ENCODE measurements at regions not wholly inside any gene's neighbourhood (a gene's known extent, or its start where the extent isn't known, plus 50 kb on each side); places are given as distances from the start of the nearest gene placed in this dataset.
"Not testable (repeated sequence)": the region's sequence is repeated elsewhere in the genome, so short reads cannot be mapped to it uniquely, and the experiment has no call there.

DNA sequence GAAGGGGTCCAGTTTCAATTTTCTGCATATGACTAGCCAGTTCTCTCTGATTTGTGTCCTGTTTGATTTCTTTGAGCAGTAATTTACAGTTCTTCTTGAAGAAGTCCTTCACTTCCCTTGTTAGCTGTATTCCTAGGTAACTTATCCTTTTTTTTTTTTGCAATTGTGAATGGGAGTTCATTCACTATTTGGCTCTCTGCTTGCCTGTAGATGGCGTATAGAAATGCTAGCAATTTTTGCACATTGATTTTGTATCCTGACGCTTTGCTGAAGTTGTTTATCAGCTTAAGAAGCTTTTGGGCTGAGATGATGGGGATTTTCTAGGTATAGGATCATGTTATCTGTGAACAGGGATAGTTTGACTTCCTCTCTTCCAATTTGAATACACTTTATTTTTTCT is 77.6 kb upstream of the NID2 start:
- FAIRE-seq: no peak
- H2AFZ ChIP-seq (ENCODE audit: control insufficient read depth, low read length): no peak overlapping the region
- peaks cover 7% of the 10 kb centered on the region for H3K27me3 ChIP-seq (ENCODE audit: control insufficient read depth, extremely low read depth, insufficient read depth, low read length)
- dilution Hi-C loops (cut with MboI; ENCODE audit: extremely low pct_ligation_motif_present, low sequenced_read_pairs): no loop called here
- no peak overlapping the region for H3K27ac ChIP-seq (ENCODE audit: control insufficient read depth, insufficient read depth, low read length)
- no peaks in the 10 kb centered on the region for H3K4me1 ChIP-seq (ENCODE audit: control insufficient read depth, extremely low read depth, insufficient read depth, low read length)
- no peak for DNase-seq (ENCODE audit: low read depth, low spot score)
- H3K36me3 ChIP-seq (ENCODE audit: control insufficient read depth in 2 of 2, extremely low read depth in 1 of 2, insufficient read depth in 2 of 2, low read length in 2 of 2): no peaks in the 10 kb centered on the region
- H3K9me1 ChIP-seq (ENCODE audit: control insufficient read depth, extremely low read depth, insufficient read depth, low read length): no peaks in the 10 kb centered on the region
- no peaks in the 10 kb centered on the region for H3K9me3 ChIP-seq (ENCODE audit: control insufficient read depth, low read depth, low read length)
- H3K4me3 ChIP-seq (ENCODE audit: control insufficient read depth in 2 of 3, extremely low read depth in 1 of 3, insufficient read depth in 2 of 3, low read depth in 1 of 3, low read length in 3 of 3): no peak overlapping the region
- H3K79me2 ChIP-seq (ENCODE audit: control insufficient read depth, insufficient read depth, low read length): no peaks in the 10 kb centered on the region
- no peak overlapping the region for H3K9ac ChIP-seq (ENCODE audit: control insufficient read depth, extremely low read depth, insufficient read depth, low read length)
- H3K4me2 ChIP-seq (ENCODE audit: control insufficient read depth, extremely low read depth, insufficient read depth, low read depth, low read length): no peak overlapping the region
- TF ChIP-seq EZH2 (IDR thresholded peaks at IDR 0.05; ENCODE audit: low read length): no peak
- TF ChIP-seq, protein P1, sequence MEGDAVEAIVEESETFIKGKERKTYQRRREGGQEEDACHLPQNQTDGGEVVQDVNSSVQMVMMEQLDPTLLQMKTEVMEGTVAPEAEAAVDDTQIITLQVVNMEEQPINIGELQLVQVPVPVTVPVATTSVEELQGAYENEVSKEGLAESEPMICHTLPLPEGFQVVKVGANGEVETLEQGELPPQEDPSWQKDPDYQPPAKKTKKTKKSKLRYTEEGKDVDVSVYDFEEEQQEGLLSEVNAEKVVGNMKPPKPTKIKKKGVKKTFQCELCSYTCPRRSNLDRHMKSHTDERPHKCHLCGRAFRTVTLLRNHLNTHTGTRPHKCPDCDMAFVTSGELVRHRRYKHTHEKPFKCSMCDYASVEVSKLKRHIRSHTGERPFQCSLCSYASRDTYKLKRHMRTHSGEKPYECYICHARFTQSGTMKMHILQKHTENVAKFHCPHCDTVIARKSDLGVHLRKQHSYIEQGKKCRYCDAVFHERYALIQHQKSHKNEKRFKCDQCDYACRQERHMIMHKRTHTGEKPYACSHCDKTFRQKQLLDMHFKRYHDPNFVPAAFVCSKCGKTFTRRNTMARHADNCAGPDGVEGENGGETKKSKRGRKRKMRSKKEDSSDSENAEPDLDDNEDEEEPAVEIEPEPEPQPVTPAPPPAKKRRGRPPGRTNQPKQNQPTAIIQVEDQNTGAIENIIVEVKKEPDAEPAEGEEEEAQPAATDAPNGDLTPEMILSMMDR (optimal IDR thresholded peaks at IDR 0.05 in 1 of 3, IDR thresholded peaks at IDR 0.05 in 1 of 3, conservative IDR thresholded peaks at IDR 0.05 in 1 of 3; ENCODE audit: extremely low read depth in 1 of 3, insufficient read depth in 2 of 3, low read length in 3 of 3): no peak
- no peaks in the 10 kb centered on the region for H4K20me1 ChIP-seq (ENCODE audit: control insufficient read depth, extremely low read depth, insufficient read depth, low read length)

DNA sequence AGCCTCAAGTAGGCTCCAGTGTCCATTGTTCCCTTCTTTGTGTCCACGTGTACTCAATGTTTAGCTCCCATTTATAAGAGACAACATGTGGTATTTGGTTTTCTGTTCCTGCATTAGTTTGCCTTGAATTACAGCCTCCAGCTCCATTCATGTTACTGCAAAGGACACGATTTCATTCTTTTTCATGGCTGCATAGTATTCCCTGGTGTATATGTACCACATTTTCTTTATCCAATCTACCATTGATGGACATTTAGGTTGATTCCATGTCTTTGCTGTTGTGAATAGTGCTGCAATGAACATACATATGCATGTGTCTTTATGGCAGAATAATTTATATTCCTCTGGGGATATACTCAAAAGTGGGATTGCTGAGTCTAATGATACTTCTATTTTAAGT is 75.2 kb upstream of the NID2 start:
- H3K36me3 ChIP-seq (ENCODE audit: control insufficient read depth in 2 of 2, extremely low read depth in 1 of 2, insufficient read depth in 2 of 2, low read length in 2 of 2); H2AFZ ChIP-seq (ENCODE audit: control insufficient read depth, low read length); H3K4me3 ChIP-seq (ENCODE audit: control insufficient read depth in 2 of 3, extremely low read depth in 1 of 3, insufficient read depth in 2 of 3, low read depth in 1 of 3, low read length in 3 of 3); FAIRE-seq; H3K4me2 ChIP-seq (ENCODE audit: control insufficient read depth, extremely low read depth, insufficient read depth, low read depth, low read length); H3K27me3 ChIP-seq (ENCODE audit: control insufficient read depth, extremely low read depth, insufficient read depth, low read length); H3K79me2 ChIP-seq (ENCODE audit: control insufficient read depth, insufficient read depth, low read length); dilution Hi-C loops (cut with MboI; ENCODE audit: extremely low pct_ligation_motif_present, low sequenced_read_pairs); H3K9me3 ChIP-seq (ENCODE audit: control insufficient read depth, low read depth, low read length); DNase-seq (ENCODE audit: low read depth, low spot score); H3K9me1 ChIP-seq (ENCODE audit: control insufficient read depth, extremely low read depth, insufficient read depth, low read length); H3K4me1 ChIP-seq (ENCODE audit: control insufficient read depth, extremely low read depth, insufficient read depth, low read length); H3K9ac ChIP-seq (ENCODE audit: control insufficient read depth, extremely low read depth, insufficient read depth, low read length); H4K20me1 ChIP-seq (ENCODE audit: control insufficient read depth, extremely low read depth, insufficient read depth, low read length); H3K27ac ChIP-seq (ENCODE audit: control insufficient read depth, insufficient read depth, low read length): not testable (repeated sequence)

DNA sequence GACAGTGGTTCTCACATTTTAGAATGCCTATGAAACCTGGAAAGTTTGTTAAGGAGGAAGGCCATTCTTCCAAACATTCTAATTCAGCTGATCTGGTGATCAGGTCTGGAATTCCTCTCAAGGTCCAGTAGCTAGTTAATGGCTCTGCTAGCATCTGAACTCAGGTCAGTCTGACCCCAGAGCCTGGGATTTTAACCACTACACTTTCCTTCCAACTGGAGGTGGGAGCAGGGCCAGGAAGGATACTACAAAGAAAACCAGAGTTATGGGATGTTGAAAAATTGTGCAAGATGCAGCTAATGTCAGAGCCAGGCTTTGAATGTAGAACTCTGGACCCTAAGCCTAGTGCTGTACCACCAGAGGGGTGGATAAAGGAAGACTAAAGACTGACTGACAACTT is 73.6 kb upstream of the NID2 start:
- Histone ChIP-seq H3K4me2 (ENCODE audit: control insufficient read depth, extremely low read depth, insufficient read depth, low read depth, low read length) (no peak overlapping the region), H3K9me1 (ENCODE audit: control insufficient read depth, extremely low read depth, insufficient read depth, low read length) (no peaks in the 10 kb centered on the region), H3K9ac (ENCODE audit: control insufficient read depth, extremely low read depth, insufficient read depth, low read length) (no peak overlapping the region), H3K9me3 (ENCODE audit: control insufficient read depth, low read depth, low read length) (no peaks in the 10 kb centered on the region), H3K27me3 (ENCODE audit: control insufficient read depth, extremely low read depth, insufficient read depth, low read length) (no peaks in the 10 kb centered on the region), H3K4me1 (ENCODE audit: control insufficient read depth, extremely low read depth, insufficient read depth, low read length) (no peaks in the 10 kb centered on the region), H2AFZ (ENCODE audit: control insufficient read depth, low read length) (no peak overlapping the region), H3K4me3 (ENCODE audit: control insufficient read depth in 2 of 3, extremely low read depth in 1 of 3, insufficient read depth in 2 of 3, low read depth in 1 of 3, low read length in 3 of 3) (no peak overlapping the region), H3K79me2 (ENCODE audit: control insufficient read depth, insufficient read depth, low read length) (no peaks in the 10 kb centered on the region), H3K27ac (ENCODE audit: control insufficient read depth, insufficient read depth, low read length) (no peak overlapping the region), H4K20me1 (ENCODE audit: control insufficient read depth, extremely low read depth, insufficient read depth, low read length) (no peaks in the 10 kb centered on the region), H3K36me3 (ENCODE audit: control insufficient read depth in 2 of 2, extremely low read depth in 1 of 2, insufficient read depth in 2 of 2, low read length in 2 of 2) (no peaks in the 10 kb centered on the region)
- TF ChIP-seq EZH2 (IDR thresholded peaks at IDR 0.05; ENCODE audit: low read length): no peak
- TF ChIP-seq, protein P1 (optimal IDR thresholded peaks at IDR 0.05 in 1 of 3, IDR thresholded peaks at IDR 0.05 in 1 of 3, conservative IDR thresholded peaks at IDR 0.05 in 1 of 3; ENCODE audit: extremely low read depth in 1 of 3, insufficient read depth in 2 of 3, low read length in 3 of 3): no peak
- FAIRE-seq (no peak), DNase-seq (ENCODE audit: low read depth, low spot score) (no peak)
- dilution Hi-C loops (cut with MboI; ENCODE audit: extremely low pct_ligation_motif_present, low sequenced_read_pairs): no loop called here
